ENCODE measurements at regions not wholly inside any gene's neighbourhood (a gene's known extent, or its start where the extent isn't known, plus 50 kb on each side); places are given as distances from the start of the nearest gene placed in this dataset.

- Histone ChIP-seq H3K9ac (ENCODE audit: low read length) (no peak overlapping the region), H3F3A (ENCODE audit: insufficient read depth, low read length, poor library complexity, severe bottlenecking) (no peaks in the 10 kb centered on the region), H3K27me3 (ENCODE audit: insufficient read depth, low read depth, low read length) (no peaks in the 10 kb centered on the region), H4K20me1 (ENCODE audit: insufficient read depth) (no peaks in the 10 kb centered on the region), H3K4me2 (ENCODE audit: low read length) (no peak overlapping the region), H3K4me3 (ENCODE audit: low read length) (no peak overlapping the region), H3K9me3 (ENCODE audit: low read length) (no peaks in the 10 kb centered on the region), H3K9me2 (ENCODE audit: insufficient read depth, low read length) (no peaks in the 10 kb centered on the region), H3K36me3 (ENCODE audit: insufficient read depth, low read length) (no peaks in the 10 kb centered on the region), H3K79me2 (replicated peaks; ENCODE audit: insufficient read depth, low read length) (no peaks in the 10 kb centered on the region), H3K27ac (ENCODE audit: low read length) (no peak overlapping the region), H2AFZ (ENCODE audit: low read depth, low read length) (no peak overlapping the region)
- TF ChIP-seq POLR2AphosphoS5 (IDR thresholded peaks at IDR 0.05) (no peak), RAD21 (conservative IDR thresholded peaks at IDR 0.05) (no peak), TAF1 (IDR thresholded peaks at IDR 0.05; ENCODE audit: low read depth) (no peak), EP300 (conservative IDR thresholded peaks at IDR 0.05; ENCODE audit: poor library complexity, severe bottlenecking) (no peak), SMC3 (conservative IDR thresholded peaks at IDR 0.05; ENCODE audit: poor library complexity) (no peak), MXI1 (conservative IDR thresholded peaks at IDR 0.05; ENCODE audit: poor library complexity, severe bottlenecking) (no peak), REST (IDR thresholded peaks at IDR 0.05; ENCODE audit: borderline replicate concordance) (no peak), EZH2 (IDR thresholded peaks at IDR 0.05; ENCODE audit: borderline replicate concordance, insufficient read depth, low read length, poor library complexity, severe bottlenecking) (no peak)
- TF ChIP-seq, protein P1, sequence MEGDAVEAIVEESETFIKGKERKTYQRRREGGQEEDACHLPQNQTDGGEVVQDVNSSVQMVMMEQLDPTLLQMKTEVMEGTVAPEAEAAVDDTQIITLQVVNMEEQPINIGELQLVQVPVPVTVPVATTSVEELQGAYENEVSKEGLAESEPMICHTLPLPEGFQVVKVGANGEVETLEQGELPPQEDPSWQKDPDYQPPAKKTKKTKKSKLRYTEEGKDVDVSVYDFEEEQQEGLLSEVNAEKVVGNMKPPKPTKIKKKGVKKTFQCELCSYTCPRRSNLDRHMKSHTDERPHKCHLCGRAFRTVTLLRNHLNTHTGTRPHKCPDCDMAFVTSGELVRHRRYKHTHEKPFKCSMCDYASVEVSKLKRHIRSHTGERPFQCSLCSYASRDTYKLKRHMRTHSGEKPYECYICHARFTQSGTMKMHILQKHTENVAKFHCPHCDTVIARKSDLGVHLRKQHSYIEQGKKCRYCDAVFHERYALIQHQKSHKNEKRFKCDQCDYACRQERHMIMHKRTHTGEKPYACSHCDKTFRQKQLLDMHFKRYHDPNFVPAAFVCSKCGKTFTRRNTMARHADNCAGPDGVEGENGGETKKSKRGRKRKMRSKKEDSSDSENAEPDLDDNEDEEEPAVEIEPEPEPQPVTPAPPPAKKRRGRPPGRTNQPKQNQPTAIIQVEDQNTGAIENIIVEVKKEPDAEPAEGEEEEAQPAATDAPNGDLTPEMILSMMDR (IDR thresholded peaks at IDR 0.05; ENCODE audit: poor library complexity, severe bottlenecking): no peak
Observed at GRCh38 chr7:17097668-17098297, 200.7 kb upstream of the AHR start.

DNA sequence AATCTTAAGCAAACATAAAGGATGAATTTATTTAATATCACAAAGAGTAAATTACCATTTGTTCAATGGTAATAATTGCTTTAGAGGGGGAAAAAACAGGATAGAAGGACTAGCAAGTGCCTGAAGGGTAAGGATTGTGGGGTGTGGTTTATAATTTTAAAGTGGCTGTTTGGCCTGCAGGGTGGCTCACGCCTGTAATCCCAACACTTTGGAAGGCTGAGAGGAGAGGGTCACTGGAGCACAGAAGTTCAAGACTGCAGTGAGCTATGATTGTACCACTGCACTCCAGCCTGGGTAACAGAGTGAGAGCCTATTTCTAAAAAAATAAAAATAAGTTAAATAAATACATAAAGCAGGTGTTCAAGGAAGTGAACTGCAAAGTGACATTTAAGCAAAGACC lies 199.9 kb upstream of the AHR start:
- no peaks in the 10 kb centered on the region for H3K79me2 ChIP-seq (replicated peaks; ENCODE audit: insufficient read depth, low read length)
- no peak for TF ChIP-seq POLR2AphosphoS5 (IDR thresholded peaks at IDR 0.05)
- TF ChIP-seq REST (IDR thresholded peaks at IDR 0.05; ENCODE audit: borderline replicate concordance): no peak
- TF ChIP-seq, protein P1 (IDR thresholded peaks at IDR 0.05; ENCODE audit: poor library complexity, severe bottlenecking): no peak
- TF ChIP-seq TAF1 (IDR thresholded peaks at IDR 0.05; ENCODE audit: low read depth): no peak
- TF ChIP-seq MXI1 (conservative IDR thresholded peaks at IDR 0.05; ENCODE audit: poor library complexity, severe bottlenecking): no peak
- TF ChIP-seq EP300 (conservative IDR thresholded peaks at IDR 0.05; ENCODE audit: poor library complexity, severe bottlenecking): no peak
- TF ChIP-seq SMC3 (conservative IDR thresholded peaks at IDR 0.05; ENCODE audit: poor library complexity): no peak
- TF ChIP-seq RAD21 (conservative IDR thresholded peaks at IDR 0.05): no peak
- TF ChIP-seq EZH2 (IDR thresholded peaks at IDR 0.05; ENCODE audit: borderline replicate concordance, insufficient read depth, low read length, poor library complexity, severe bottlenecking): no peak
- no peak overlapping the region for H3K4me3 ChIP-seq (ENCODE audit: low read length)
- no peak overlapping the region for H3K27ac ChIP-seq (ENCODE audit: low read length)
- H3K9me3 ChIP-seq (ENCODE audit: low read length): no peaks in the 10 kb centered on the region
- no peak overlapping the region for H2AFZ ChIP-seq (ENCODE audit: low read depth, low read length)
- no peaks in the 10 kb centered on the region for H3F3A ChIP-seq (ENCODE audit: insufficient read depth, low read length, poor library complexity, severe bottlenecking)
- H3K9ac ChIP-seq (ENCODE audit: low read length): no peak overlapping the region
- H4K20me1 ChIP-seq (ENCODE audit: insufficient read depth): no peaks in the 10 kb centered on the region
- H3K4me2 ChIP-seq (ENCODE audit: low read length): no peak overlapping the region
- no peaks in the 10 kb centered on the region for H3K36me3 ChIP-seq (ENCODE audit: insufficient read depth, low read length)
- H3K27me3 ChIP-seq (ENCODE audit: insufficient read depth, low read depth, low read length): no peaks in the 10 kb centered on the region
- no peaks in the 10 kb centered on the region for H3K9me2 ChIP-seq (ENCODE audit: insufficient read depth, low read length)

Measured in neural cell (in vitro differentiated cells).